Cerebellar nuclear complex (tissue), 1 donor: ENCODE measurements at regions not wholly inside any gene's neighbourhood (a gene's known extent, or its start where the extent isn't known, plus 50 kb on each side); places are given as distances from the start of the nearest gene placed in this dataset.
"Not testable (repeated sequence)": the region's sequence is repeated elsewhere in the genome, so short reads cannot be mapped to it uniquely, and the experiment has no call there.

Source experiments
- DNase-seq, 2 experiments: peaks; one replicate each; lab custom pipeline; 2025; lab: John Stamatoyannopoulos, UW

- DNase-seq = not testable (repeated sequence)
These were observed 270.4 kb upstream of the TLE3 start for GRCh38 chr15:70367913-70368705.

GRCh38 chr15:70364023-70364422 is 266.3 kb upstream of the TLE3 start:
- DNase-seq = not testable (repeated sequence)

DNA sequence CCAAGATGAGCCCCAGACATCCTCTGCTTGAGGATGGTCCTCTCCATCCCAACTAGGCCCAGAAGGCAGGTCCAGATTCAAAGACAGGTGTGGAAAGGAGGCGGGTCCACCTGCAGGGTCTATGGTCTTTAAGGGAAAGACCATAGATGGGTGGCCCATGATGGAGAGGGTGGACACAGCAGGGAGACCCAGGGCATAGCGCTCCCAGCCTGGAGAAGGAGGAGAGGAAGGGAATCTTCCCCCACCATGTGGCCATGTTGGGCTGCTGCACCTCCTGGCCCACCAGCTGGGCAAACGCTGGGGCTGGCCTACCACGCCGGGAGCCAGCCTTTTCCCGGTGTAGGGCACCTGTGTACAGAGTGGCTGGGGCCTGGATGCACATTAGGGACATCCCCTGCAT is 265.2 kb upstream of the TLE3 start:
- no peak for DNase-seq

GRCh38 chr15:70362350-70362749 is 264.6 kb upstream of the TLE3 start:
- DNase-seq = no peak

DNA sequence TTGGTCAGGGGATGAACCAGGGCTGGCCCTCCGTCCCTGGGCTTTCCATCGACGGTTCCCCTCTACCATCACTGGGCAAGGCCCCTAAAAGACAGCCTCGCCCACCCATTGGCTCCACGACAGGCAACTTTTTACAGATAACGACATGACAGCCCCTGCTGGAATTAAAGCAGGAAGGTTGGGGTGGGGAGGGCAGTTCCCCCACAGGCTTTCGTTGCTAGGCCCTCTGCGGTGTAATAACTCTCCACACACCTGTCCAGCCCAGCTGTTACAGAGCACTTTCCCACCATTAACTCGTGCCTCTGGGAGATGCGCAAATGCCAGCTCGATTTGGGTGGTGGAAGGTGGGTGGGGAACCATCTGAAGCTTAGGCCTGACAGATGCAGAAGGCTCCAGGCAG is 264.2 kb upstream of the TLE3 start:
- DNase-seq = no peak

DNA sequence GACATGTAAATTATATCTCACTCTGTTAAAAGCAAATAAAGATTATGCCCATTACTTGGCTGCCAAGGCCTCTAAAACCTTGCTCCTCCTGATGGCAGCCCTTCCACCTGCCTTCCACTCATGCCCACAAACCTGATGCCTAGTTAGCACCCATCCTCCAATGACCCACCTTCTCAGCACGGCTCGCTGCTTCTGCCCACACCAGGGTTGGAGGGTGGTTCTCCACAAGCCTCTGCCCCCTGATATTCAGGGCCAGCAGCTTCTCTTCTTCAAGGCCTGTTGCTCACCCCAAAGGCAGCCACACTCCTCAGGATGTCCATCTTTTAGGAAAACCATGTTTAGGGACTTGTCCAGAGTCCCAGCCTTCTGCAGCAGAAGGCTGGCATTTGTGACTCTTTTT is 263.4 kb upstream of the TLE3 start:
- DNase-seq = no peak

- DNase-seq = no peak
These were observed 261.3 kb upstream of the TLE3 start for GRCh38 chr15:70358871-70359647.

GRCh38 chr15:70358011-70358819 is 260.5 kb upstream of the TLE3 start:
- no peak for DNase-seq

- DNase-seq = no peak
These were observed 259.7 kb upstream of the TLE3 start for GRCh38 chr15:70357453-70357852.

DNA sequence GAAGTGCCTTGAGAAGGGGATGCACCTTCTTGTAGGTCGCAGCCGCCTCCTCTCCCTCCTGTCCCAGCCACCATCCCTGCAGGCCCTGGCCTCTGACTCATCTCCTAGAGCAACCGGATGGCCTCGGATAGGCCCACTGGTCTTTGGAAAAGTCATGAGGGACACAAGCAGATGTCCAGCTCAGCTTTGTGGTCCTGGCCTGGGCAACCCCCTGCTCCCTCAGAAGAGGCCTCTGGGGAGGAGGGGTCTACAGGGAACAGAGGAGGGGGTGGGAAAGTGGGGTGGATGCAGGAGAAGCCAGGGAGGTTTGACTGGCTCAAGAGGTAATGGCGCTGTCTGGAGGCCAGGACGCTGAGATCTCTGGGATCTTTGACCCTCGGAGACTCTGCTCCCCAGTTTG is 259.2 kb upstream of the TLE3 start:
- DNase-seq = no peak

GRCh38 chr15:70356062-70356860 is 258.5 kb upstream of the TLE3 start:
- no peak for DNase-seq

- DNase-seq = no peak
These were observed 257.6 kb upstream of the TLE3 start for GRCh38 chr15:70355275-70355795.

GRCh38 chr15:70354346-70354905 is 256.7 kb upstream of the TLE3 start:
- DNase-seq = no peak

DNA sequence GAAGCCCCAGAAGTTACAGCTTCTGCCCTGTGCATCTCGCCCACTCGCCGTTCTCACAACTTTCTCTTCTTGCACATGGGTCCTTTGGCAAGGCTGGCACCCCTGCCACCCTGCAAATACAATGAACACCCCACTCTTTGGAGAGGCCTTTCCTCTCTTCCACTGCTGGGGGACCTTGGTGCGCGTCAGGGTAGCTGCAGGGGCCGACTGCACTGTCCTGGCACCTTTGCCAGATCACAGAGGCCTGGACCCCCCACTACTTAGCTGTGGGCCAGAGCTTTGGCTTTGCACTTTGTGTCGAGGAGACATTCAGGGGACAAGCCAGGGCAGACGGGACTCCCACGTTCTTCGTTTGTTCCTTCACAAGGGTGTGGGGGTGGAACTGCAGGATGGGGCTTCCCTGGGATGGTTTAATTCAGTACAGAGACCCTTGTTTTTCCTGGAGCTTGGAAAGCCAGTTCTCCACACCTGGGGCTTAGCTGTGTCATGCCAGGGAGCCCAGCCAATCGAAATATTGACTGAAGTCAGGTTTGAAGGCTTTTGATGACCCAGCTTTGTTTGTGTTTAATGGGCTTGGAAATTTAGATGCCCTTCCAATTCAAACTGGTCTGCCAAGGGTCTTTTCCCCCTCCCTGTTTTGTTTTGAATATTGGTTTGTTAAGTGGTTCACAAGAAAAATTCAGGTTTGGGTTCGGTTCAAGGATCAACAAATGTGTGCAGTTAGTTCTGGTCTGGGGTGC is 256.1 kb upstream of the TLE3 start:
- DNase-seq = no peak

DNA sequence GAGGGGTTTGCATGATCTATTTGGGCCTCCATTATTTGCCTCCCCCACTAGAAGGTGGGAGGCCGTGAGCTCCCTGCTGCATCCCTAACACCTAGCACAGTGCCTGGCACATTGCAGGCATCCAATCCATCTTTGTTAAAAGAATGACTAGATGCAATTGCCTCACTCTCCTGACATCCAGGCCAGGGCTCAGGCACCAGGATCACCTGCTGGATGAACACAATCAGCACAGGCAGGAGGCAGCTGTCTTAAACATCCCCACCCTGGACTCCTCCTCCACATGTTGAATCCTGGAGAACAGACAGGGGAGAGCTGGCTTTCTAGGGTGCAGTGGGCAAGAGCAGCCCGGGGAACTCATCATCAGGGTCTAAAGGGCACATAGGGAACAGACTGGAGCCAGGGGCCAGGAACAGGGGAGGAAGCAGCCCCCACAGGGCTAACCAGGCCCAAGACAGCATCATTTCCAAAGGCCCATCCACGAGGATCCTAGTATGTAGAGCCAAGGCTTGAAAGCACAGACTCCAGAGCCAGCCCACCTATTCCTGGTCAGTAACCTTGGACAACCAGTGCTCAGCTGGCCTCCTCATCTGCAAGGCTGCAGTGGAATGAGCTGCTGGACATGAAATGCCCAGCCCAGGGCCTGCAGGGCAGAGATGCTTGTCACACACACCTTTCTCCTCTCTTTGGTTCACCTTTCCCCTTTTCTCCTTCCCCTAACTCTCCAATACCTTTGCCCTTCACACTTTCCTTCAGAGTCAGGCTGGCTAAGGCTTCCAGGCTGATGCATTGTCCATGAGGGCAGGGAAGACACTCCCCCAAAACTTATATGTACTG is 254.4 kb upstream of the TLE3 start:
- DNase-seq = no peak

- DNase-seq = no peak
These were observed 253.7 kb upstream of the TLE3 start for GRCh38 chr15:70351391-70351790.

GRCh38 chr15:70348581-70349344 is 251.0 kb upstream of the TLE3 start:
- DNase-seq = no peak

- DNase-seq = no peak
These were observed 250.5 kb upstream of the TLE3 start for GRCh38 chr15:70348226-70348543.
